Mammary epithelial cell (primary cell): ENCODE measurements at regions not wholly inside any gene's neighbourhood (a gene's known extent, or its start where the extent isn't known, plus 50 kb on each side); places are given as distances from the start of the nearest gene placed in this dataset.

ENCODE experiments used
- CTCF ChIP-seq, 2 donors: IDR thresholded peaks in 1 of 2; conservative IDR thresholded peaks in 1 of 2; 2 replicates each; pipeline ENCODE4 v1.5.1; 2011 to 2012; ENCODE audit warnings: inconsistent platforms in 2 of 2, low read length in 2 of 2, mild to moderate bottlenecking in 2 of 2, control low read depth in 1 of 2, low read depth in 1 of 2; ENCODE audit not compliant: insufficient read depth in 1 of 2; ENCODE audit errors: extremely low read depth in 1 of 2
- EZH2 ChIP-seq: IDR thresholded peaks from 2 replicates; pipeline ENCODE4 v1.6.1; 2012; ENCODE audit warnings: low read length, inconsistent platforms, borderline replicate concordance

- no peak for TF ChIP-seq CTCF (conservative IDR thresholded peaks at IDR 0.05 in 1 of 2, IDR thresholded peaks at IDR 0.05 in 1 of 2; ENCODE audit: extremely low read depth in 1 of 2, insufficient read depth in 1 of 2, low read depth in 1 of 2, low read length in 2 of 2)
- TF ChIP-seq EZH2, result no peak
Observed at GRCh38 chrX:127129510-127129909, 310.0 kb downstream of the PRR32 start.
